Vagina (tissue), 2 donors: ENCODE measurements at regions not wholly inside any gene's neighbourhood (a gene's known extent, or its start where the extent isn't known, plus 50 kb on each side); places are given as distances from the start of the nearest gene placed in this dataset.

Experiments
- POLR2A ChIP-seq, 2 donors: fragments of 450-650 bp; IDR thresholded peaks; one replicate each; pipeline ENCODE4 v1.6.1; 2017; ENCODE audit warnings: antibody characterized with exemption in 2 of 2, mild to moderate bottlenecking in 2 of 2, moderate library complexity in 2 of 2
- TF ChIP-seq, protein P1 (sequence below), 3 experiments: fragments of 450-650 bp in 2 of 3; fragments of 200-600 bp in 1 of 3; sonication (generic) in 1 of 3; IDR thresholded peaks; one replicate each; pipeline ENCODE4 v1.5.1; 2017 to 2019; ENCODE audit warnings: antibody characterized with exemption in 3 of 3, mild to moderate bottlenecking in 2 of 3, moderate library complexity in 2 of 3

DNA sequence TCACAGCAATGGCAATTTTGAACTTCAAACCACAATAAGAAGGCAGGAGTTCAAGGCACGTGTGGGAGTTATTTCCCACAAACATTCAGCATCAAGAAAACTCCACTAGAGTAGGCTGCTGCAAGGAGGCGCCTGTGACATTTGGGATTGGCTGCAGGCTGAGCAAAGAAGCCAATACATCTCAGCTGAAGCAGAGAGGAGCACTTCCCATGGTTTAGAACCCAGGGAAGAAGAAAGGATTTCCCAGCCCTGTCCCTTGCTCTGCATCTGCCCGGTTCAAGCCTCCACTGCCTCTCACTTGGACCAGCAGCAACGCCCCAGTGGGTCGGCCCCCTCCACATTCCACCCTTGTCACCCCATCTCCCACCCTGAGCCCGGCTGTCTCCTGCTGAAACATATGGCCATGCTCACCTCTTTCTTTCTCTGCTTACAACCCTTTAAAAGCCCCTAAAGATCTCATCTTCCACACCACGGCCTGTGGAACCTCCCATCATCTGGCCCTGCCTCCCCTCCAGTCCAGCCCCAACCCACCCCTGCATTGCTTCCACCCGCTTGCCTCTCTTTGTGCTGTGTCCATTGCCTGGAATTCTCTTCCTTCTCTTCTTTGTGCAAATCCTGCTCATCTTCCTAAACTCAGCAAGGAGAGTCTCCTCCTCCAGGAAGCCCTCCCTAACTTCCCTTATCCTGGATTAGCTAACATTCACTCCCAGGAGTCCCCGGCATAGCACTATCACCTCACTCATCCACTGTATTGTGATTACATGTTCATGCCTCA is 128.3 kb downstream of the ANKRD60 start:
- TF ChIP-seq, protein P1, sequence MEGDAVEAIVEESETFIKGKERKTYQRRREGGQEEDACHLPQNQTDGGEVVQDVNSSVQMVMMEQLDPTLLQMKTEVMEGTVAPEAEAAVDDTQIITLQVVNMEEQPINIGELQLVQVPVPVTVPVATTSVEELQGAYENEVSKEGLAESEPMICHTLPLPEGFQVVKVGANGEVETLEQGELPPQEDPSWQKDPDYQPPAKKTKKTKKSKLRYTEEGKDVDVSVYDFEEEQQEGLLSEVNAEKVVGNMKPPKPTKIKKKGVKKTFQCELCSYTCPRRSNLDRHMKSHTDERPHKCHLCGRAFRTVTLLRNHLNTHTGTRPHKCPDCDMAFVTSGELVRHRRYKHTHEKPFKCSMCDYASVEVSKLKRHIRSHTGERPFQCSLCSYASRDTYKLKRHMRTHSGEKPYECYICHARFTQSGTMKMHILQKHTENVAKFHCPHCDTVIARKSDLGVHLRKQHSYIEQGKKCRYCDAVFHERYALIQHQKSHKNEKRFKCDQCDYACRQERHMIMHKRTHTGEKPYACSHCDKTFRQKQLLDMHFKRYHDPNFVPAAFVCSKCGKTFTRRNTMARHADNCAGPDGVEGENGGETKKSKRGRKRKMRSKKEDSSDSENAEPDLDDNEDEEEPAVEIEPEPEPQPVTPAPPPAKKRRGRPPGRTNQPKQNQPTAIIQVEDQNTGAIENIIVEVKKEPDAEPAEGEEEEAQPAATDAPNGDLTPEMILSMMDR (IDR thresholded peaks at IDR 0.05), result no peak
- no peak for TF ChIP-seq POLR2A (IDR thresholded peaks at IDR 0.05)
